ENCODE measurements at regions not wholly inside any gene's neighbourhood (a gene's known extent, or its start where the extent isn't known, plus 50 kb on each side); places are given as distances from the start of the nearest gene placed in this dataset.

GRCh38 chr2:120938045-120938771 lies 202.5 kb downstream of the GLI2 start:
- H3K4me3 ChIP-seq (ENCODE audit: insufficient read length, low read depth) = no peak overlapping the region
- peaks cover 19% of the 10 kb centered on the region for H3K36me3 ChIP-seq (ENCODE audit: insufficient read depth, insufficient read length, low read length)
- H3K9ac ChIP-seq (ENCODE audit: insufficient read length, low read depth) = no peak overlapping the region
- no peaks in the 10 kb centered on the region for H3K27me3 ChIP-seq (ENCODE audit: insufficient read depth, insufficient read length)
- peaks cover 17% of the 10 kb centered on the region for H3K4me1 ChIP-seq (ENCODE audit: insufficient read depth, insufficient read length)
- no peak for DNase-seq (ENCODE audit: low read depth, low spot score)
- H3K9me3 ChIP-seq (ENCODE audit: insufficient read depth, low read length) = no peaks in the 10 kb centered on the region
- TF ChIP-seq ZNF274 (IDR thresholded peaks at IDR 0.05; ENCODE audit: low read depth, low read length) (no peak), SUZ12 (IDR thresholded peaks at IDR 0.05; ENCODE audit: extremely low read depth, insufficient read depth, insufficient read length) (no peak), YY1 (IDR thresholded peaks at IDR 0.05; ENCODE audit: insufficient read depth, insufficient read length) (no peak)

GRCh38 chr2:120939595-120940318 lies 204.1 kb downstream of the GLI2 start:
- no peak for DNase-seq (ENCODE audit: low read depth, low spot score)
- no peak overlapping the region for H3K4me3 ChIP-seq (ENCODE audit: insufficient read length, low read depth)
- no peak overlapping the region for H3K9ac ChIP-seq (ENCODE audit: insufficient read length, low read depth)
- peaks cover 15% of the 10 kb centered on the region for H3K4me1 ChIP-seq (ENCODE audit: insufficient read depth, insufficient read length)
- H3K36me3 ChIP-seq (ENCODE audit: insufficient read depth, insufficient read length, low read length) = peaks cover 26% of the 10 kb centered on the region
- TF ChIP-seq ZNF274 (IDR thresholded peaks at IDR 0.05; ENCODE audit: low read depth, low read length) = no peak
- no peak for TF ChIP-seq SUZ12 (IDR thresholded peaks at IDR 0.05; ENCODE audit: extremely low read depth, insufficient read depth, insufficient read length)
- TF ChIP-seq YY1 (IDR thresholded peaks at IDR 0.05; ENCODE audit: insufficient read depth, insufficient read length) = no peak
- no peaks in the 10 kb centered on the region for H3K9me3 ChIP-seq (ENCODE audit: insufficient read depth, low read length)
- no peaks in the 10 kb centered on the region for H3K27me3 ChIP-seq (ENCODE audit: insufficient read depth, insufficient read length)

GRCh38 chr2:120940319-120940696 lies 204.6 kb downstream of the GLI2 start:
- peaks cover 13% of the 10 kb centered on the region for H3K4me1 ChIP-seq (ENCODE audit: insufficient read depth, insufficient read length)
- no peak overlapping the region for H3K9ac ChIP-seq (ENCODE audit: insufficient read length, low read depth)
- TF ChIP-seq SUZ12 (IDR thresholded peaks at IDR 0.05; ENCODE audit: extremely low read depth, insufficient read depth, insufficient read length) (no peak), YY1 (IDR thresholded peaks at IDR 0.05; ENCODE audit: insufficient read depth, insufficient read length) (no peak), ZNF274 (IDR thresholded peaks at IDR 0.05; ENCODE audit: low read depth, low read length) (no peak)
- DNase-seq (ENCODE audit: low read depth, low spot score) = no peak
- H3K9me3 ChIP-seq (ENCODE audit: insufficient read depth, low read length) = no peaks in the 10 kb centered on the region
- no peak overlapping the region for H3K4me3 ChIP-seq (ENCODE audit: insufficient read length, low read depth)
- H3K27me3 ChIP-seq (ENCODE audit: insufficient read depth, insufficient read length) = no peaks in the 10 kb centered on the region
- peaks cover 26% of the 10 kb centered on the region for H3K36me3 ChIP-seq (ENCODE audit: insufficient read depth, insufficient read length, low read length)

GRCh38 chr2:120940726-120941256 lies 205.1 kb downstream of the GLI2 start:
- Histone ChIP-seq H3K9ac (ENCODE audit: insufficient read length, low read depth) (no peak overlapping the region), H3K36me3 (ENCODE audit: insufficient read depth, insufficient read length, low read length) (peaks cover 26% of the 10 kb centered on the region), H3K4me3 (ENCODE audit: insufficient read length, low read depth) (no peak overlapping the region), H3K4me1 (ENCODE audit: insufficient read depth, insufficient read length) (peaks cover 9% of the 10 kb centered on the region), H3K27me3 (ENCODE audit: insufficient read depth, insufficient read length) (no peaks in the 10 kb centered on the region), H3K9me3 (ENCODE audit: insufficient read depth, low read length) (no peaks in the 10 kb centered on the region)
- no peak for DNase-seq (ENCODE audit: low read depth, low spot score)
- TF ChIP-seq YY1 (IDR thresholded peaks at IDR 0.05; ENCODE audit: insufficient read depth, insufficient read length) (no peak), ZNF274 (IDR thresholded peaks at IDR 0.05; ENCODE audit: low read depth, low read length) (no peak), SUZ12 (IDR thresholded peaks at IDR 0.05; ENCODE audit: extremely low read depth, insufficient read depth, insufficient read length) (no peak)

GRCh38 chr2:120941571-120942120 lies 206.0 kb downstream of the GLI2 start:
- no peak overlapping the region for H3K4me3 ChIP-seq (ENCODE audit: insufficient read length, low read depth)
- no peak for DNase-seq (ENCODE audit: low read depth, low spot score)
- no peaks in the 10 kb centered on the region for H3K9me3 ChIP-seq (ENCODE audit: insufficient read depth, low read length)
- no peak overlapping the region for H3K9ac ChIP-seq (ENCODE audit: insufficient read length, low read depth)
- H3K36me3 ChIP-seq (ENCODE audit: insufficient read depth, insufficient read length, low read length) = peaks cover 24% of the 10 kb centered on the region
- H3K4me1 ChIP-seq (ENCODE audit: insufficient read depth, insufficient read length) = peaks cover 7% of the 10 kb centered on the region
- TF ChIP-seq ZNF274 (IDR thresholded peaks at IDR 0.05; ENCODE audit: low read depth, low read length) = no peak
- TF ChIP-seq SUZ12 (IDR thresholded peaks at IDR 0.05; ENCODE audit: extremely low read depth, insufficient read depth, insufficient read length) = no peak
- TF ChIP-seq YY1 (IDR thresholded peaks at IDR 0.05; ENCODE audit: insufficient read depth, insufficient read length) = no peak
- H3K27me3 ChIP-seq (ENCODE audit: insufficient read depth, insufficient read length) = no peaks in the 10 kb centered on the region

- no peak overlapping the region for H3K9ac ChIP-seq (ENCODE audit: insufficient read length, low read depth)
- peaks cover 7% of the 10 kb centered on the region for H3K4me1 ChIP-seq (ENCODE audit: insufficient read depth, insufficient read length)
- TF ChIP-seq SUZ12 (IDR thresholded peaks at IDR 0.05; ENCODE audit: extremely low read depth, insufficient read depth, insufficient read length) (no peak), ZNF274 (IDR thresholded peaks at IDR 0.05; ENCODE audit: low read depth, low read length) (no peak), YY1 (IDR thresholded peaks at IDR 0.05; ENCODE audit: insufficient read depth, insufficient read length) (no peak)
Observed at GRCh38 chr2:120942658-120943057, 207.0 kb downstream of the GLI2 start.

More at GRCh38 chr2:120942658-120943057, 207.0 kb downstream of the GLI2 start:
- Histone ChIP-seq H3K27me3 (ENCODE audit: insufficient read depth, insufficient read length) (no peaks in the 10 kb centered on the region), H3K36me3 (ENCODE audit: insufficient read depth, insufficient read length, low read length) (peaks cover 28% of the 10 kb centered on the region), H3K4me3 (ENCODE audit: insufficient read length, low read depth) (no peak overlapping the region), H3K9me3 (ENCODE audit: insufficient read depth, low read length) (no peaks in the 10 kb centered on the region)
- DNase-seq (ENCODE audit: low read depth, low spot score) = no peak
